ENCODE measurements at regions not wholly inside any gene's neighbourhood (a gene's known extent, or its start where the extent isn't known, plus 50 kb on each side); places are given as distances from the start of the nearest gene placed in this dataset.

DNA sequence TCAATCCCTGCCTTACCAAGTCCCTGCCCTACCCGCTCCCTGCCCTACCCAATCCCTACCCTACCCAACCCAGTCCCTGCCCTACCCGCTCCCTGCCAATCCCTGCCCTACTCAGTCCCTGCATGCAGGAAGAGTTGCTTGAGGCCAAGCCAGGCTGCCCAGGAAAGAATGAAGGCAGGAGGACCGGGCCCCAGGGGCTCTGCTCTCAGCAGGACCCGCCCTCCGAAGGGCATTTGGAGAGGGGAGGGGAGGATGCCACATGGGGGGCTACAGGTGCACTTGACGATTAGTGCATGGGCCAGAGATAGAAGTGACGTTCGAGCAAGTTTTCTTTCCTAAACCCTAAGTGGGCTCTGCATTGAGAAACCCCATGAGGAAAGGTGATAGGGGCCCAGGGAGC, 581.2 kb downstream of the TBC1D22A start:
- FAIRE-seq: no peak
- no peak for DNase-seq (ENCODE audit: low spot score)

DNA sequence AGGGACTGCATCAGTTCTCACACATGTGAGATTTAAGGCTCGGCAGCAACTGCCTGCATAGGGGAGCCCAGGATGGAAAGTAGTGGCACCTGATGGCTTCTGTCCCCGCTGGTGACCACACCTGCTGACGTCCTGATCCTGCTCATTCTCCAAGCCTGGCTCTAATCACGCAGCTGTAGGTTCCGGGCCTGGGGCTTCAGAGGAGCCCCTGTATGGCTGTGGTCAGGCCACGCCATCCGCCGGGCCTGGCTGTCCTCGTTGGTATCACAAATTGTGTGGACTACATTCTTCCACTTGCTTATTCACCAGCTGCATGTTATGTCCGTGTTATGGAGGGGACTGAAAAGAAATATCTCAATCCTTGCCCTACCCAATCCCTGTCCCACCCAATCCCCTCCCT, 580.0 kb downstream of the TBC1D22A start:
- FAIRE-seq: no peak
- no peak for DNase-seq (ENCODE audit: low spot score)

DNA sequence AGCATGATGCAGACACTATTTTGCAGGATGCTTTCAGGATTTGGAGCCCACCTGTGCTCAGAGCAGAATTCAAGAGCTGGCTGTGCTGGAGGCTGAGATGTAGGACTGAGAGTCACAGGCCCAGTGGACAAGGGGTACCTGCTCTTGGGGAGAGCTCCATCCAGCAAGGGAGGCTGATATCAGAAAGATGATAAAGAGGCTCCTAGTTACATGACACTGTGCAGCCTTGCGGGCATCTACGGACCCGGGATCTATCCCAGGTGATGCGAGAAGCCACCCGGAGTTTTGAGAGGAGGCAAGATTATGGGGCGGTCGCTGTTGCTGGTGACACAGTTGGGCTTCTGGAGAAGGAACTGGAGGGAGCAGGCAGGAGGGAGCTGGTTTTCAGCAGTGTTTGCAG, 579.0 kb downstream of the TBC1D22A start:
- FAIRE-seq (no peak), DNase-seq (ENCODE audit: low spot score) (no peak)

DNA sequence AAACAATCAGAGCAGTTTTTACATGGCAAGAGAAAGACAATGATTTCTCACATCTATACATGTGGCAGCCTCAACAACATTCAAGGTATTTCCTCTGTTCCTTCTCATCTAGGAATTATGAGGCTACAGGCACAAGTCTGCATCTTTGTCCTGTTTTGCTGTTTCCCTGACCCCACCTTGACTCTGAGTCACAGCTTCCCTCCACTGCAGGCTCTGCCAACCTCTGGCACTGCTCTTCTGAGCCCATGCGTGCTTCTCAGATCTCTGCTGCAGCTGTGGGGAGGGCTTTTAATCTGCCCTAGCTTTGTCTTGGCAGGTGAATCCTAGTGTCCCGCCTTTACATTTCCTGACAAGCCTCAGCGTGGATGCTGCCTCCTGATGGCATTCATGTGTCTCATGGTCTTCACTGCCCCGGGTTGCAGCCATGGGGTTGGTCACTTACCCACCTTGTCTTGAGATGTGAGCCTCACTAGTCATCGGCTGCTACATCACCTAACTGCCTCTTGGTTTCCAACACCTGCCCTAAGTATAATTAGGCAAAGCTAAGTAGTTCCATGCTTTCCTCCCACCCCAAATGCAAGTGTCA, 578.5 kb downstream of the TBC1D22A start:
- FAIRE-seq (no peak), DNase-seq (ENCODE audit: low spot score) (no peak)

GRCh38 chr22:47337161-47337621, 574.7 kb downstream of the TBC1D22A start:
- peak; percentile 83 for DNase-seq (ENCODE audit: low spot score)
- FAIRE-seq: peak; percentile 85

GRCh38 chr22:47335958-47336357, 573.5 kb downstream of the TBC1D22A start:
- FAIRE-seq (no peak), DNase-seq (ENCODE audit: low spot score) (no peak)

DNA sequence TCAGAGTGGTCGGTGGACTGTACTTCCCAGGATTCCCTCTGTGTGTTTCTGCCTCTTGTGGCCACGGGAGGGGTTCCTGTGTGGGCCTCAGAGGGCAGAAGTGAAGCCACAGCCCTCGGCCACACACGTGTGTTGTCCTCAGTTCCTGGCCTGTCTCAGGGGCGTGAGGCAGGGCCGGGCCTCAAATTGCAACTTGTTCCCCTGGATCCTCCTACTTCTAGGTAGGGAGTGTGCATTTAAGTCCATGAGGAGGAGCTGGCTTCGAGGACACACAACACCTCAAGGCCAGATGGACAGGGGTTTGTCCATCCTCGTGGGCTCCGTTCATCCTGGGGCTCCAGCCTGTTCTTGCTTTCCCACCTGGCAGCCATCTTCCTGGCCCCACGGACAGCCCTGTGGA, 573.0 kb downstream of the TBC1D22A start:
- no peak for FAIRE-seq

GRCh38 chr22:47334601-47335000, 572.2 kb downstream of the TBC1D22A start:
- FAIRE-seq: no peak

More for the DNA sequence above, 573.0 kb downstream of the TBC1D22A start:
- no peak for DNase-seq (ENCODE audit: low spot score)

GRCh38 chr22:47333625-47334024, 571.2 kb downstream of the TBC1D22A start:
- FAIRE-seq: no peak
- peak; percentile 53 for DNase-seq (ENCODE audit: low spot score)

More at GRCh38 chr22:47334601-47335000, 572.2 kb downstream of the TBC1D22A start:
- no peak for DNase-seq (ENCODE audit: low spot score)

DNA sequence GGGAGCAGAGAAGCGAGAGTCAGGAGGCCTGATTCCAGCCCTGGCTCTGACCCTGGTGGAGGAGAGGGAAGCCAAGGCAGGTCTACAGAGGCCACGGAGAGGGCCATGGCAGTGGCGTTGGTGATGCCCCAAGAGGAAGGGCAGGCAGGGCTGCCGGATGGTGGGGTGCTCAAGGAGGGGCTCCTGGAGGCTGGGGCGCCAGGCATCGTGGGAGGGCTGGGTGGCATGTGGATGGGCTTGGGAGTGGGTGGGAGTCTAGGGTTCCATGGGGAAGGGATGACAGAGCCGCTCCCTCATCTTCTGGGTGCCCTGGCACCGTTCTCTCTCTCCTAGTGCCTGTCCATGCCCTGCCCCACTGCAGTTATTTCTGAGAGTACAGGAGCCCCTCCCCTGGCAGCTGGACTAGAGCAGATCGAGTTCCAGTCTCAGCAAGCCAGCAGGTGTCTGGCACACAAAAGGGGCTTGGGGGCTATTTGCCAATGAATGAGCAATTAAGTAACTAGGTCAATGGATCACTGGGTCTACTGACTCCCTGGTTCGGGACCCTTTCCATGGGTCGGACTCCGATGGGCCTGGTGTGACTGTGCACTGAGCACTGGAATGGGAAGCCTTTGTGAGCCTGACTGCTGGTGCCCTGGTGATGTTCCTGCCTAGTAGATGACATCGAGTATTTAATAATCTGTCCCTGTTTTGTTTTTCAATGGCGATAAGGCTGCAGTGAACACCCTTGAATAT, 570.0 kb downstream of the TBC1D22A start:
- DNase-seq (ENCODE audit: low spot score) (no peak), FAIRE-seq (no peak)

GRCh38 chr22:47331750-47332149, 569.3 kb downstream of the TBC1D22A start:
- DNase-seq (ENCODE audit: low spot score) (no peak), FAIRE-seq (no peak)

DNA sequence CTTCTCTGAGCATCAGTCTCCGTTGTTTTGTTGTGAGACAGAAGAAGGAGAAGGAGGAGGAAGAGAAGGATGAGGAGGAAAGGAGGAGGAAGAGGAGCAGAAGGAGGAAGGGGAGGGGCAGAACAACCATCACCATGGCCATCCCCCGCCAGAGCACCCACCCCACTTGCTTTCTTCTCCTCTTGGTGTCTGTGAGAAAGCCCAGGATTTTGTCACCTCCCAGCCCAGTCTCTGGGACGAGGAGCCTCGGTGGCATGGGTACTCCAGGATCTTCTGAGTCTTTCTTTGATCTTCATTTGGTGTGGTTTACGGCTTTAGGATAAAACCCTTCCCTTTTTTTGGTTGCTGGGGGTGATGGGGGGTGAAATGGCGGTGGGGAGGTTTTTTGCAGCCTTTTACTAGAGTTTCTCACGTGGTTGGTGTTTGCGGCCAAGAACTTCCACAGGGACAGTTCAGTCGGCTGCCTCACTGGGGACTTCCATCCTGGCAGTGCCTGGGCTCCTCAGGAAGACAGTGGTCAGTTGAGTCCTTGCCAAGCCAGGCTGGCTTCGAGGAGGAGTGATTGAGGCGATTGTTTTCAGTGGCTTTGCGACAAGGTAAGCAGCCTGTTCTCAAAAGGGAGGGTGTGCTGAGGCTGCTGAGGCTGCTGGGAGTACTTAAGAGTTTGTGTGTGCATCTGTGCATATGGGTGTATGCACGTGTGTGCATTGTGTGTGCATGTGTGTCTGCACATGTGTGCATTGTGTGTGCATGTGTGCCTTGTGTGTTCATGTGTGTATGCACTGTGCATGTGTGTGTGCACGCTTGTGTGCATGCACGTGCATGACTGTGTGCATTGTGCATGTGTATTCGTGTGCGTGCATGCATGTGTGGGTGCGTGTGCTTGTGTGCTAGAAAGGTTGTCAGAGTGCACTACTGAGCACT, 567.5 kb downstream of the TBC1D22A start:
- FAIRE-seq: no peak
- DNase-seq (ENCODE audit: low spot score): no peak

- FAIRE-seq: peak; percentile 98
These were observed 566.2 kb downstream of the TBC1D22A start for GRCh38 chr22:47328550-47329243.

DNA sequence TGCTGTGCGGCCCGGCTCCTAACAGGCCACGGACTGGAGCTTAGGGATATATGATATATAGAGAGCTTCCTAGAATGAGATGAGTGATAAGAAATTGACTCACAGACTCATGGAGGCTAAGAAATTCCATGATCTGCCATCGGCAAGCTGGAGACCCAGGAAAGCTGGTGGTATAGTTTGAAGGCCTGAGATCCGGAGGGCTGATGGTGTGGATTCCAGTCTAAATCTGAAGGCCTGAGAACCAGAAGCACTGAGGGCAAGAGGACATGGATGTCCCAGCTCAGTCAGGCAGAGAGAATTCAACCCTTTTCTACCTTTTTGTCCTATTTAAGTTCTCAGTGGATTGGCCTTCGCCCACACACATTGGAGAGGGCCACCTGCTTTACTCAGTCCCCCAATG, 564.8 kb downstream of the TBC1D22A start:
- DNase-seq (ENCODE audit: low spot score) (no peak), FAIRE-seq (no peak)

More at GRCh38 chr22:47328550-47329243, 566.2 kb downstream of the TBC1D22A start:
- peak; percentile 98 for DNase-seq (ENCODE audit: low spot score)

- no peak for DNase-seq (ENCODE audit: low spot score)
- no peak for FAIRE-seq
These were observed 562.8 kb downstream of the TBC1D22A start for GRCh38 chr22:47325249-47325648.

GRCh38 chr22:47324435-47324990, 562.1 kb downstream of the TBC1D22A start:
- FAIRE-seq (no peak), DNase-seq (ENCODE audit: low spot score) (no peak)

- DNase-seq (ENCODE audit: low spot score) (no peak), FAIRE-seq (no peak)
These were observed 561.1 kb downstream of the TBC1D22A start for GRCh38 chr22:47323518-47323917.

DNA sequence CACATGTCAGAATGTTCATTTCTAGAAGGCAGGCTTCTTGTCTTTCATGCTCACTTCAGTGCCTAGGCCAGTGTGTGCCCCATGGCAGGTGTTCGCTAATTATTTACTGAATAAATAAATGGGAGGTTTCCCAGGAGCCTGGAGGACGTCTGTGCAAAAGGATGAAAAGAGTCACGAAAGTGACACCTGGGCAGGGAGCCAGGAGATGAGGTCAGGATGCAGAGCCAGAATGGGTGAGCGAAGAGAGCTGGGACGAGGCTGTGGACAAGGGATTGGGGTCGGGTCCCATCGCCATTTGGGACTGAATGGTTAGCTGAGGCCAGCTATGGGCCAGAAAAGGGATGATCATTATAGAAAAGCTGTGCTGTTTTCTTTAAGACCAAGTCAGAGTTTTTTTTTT, 560.4 kb downstream of the TBC1D22A start:
- FAIRE-seq (no peak), DNase-seq (ENCODE audit: low spot score) (no peak)

GRCh38 chr22:47320560-47320959, 558.1 kb downstream of the TBC1D22A start:
- DNase-seq (ENCODE audit: low spot score): no peak
- no peak for FAIRE-seq

- FAIRE-seq: no peak
- DNase-seq (ENCODE audit: low spot score): no peak
These were observed 555.7 kb downstream of the TBC1D22A start for GRCh38 chr22:47318041-47318737.

All from RCC 7860 (cell line).